K562 (cell line): ENCODE measurements at regions not wholly inside any gene's neighbourhood (a gene's known extent, or its start where the extent isn't known, plus 50 kb on each side); places are given as distances from the start of the nearest gene placed in this dataset.

Experiments used
- CTCFL ChIP-seq: IDR thresholded peaks from 2 replicates; pipeline ENCODE4 v1.6.1; 2011; ENCODE audit warnings: borderline replicate concordance, low read depth, mild to moderate bottlenecking, moderate library complexity, low read length; ENCODE audit not compliant: insufficient read depth, poor library complexity, severe bottlenecking
- KAT7 ChIP-seq: sonication (generic); formaldehyde crosslinking; IDR thresholded peaks from 2 replicates; pipeline ENCODE4 v1.8.0; 2022; ENCODE audit warnings: missing genetic modification reagents, mild to moderate bottlenecking, borderline replicate concordance
- KLF13 ChIP-seq: fragments of 450-650 bp; IDR thresholded peaks from 2 replicates; pipeline ENCODE4 v1.6.1; 2016; ENCODE audit warnings: missing genetic modification characterization, low read depth, mild to moderate bottlenecking, missing compliant biosample characterization, moderate library complexity, borderline replicate concordance
- MECOM ChIP-seq: fragments of 250-450 bp; sonication (Bioruptor Pico); IDR thresholded peaks from 2 replicates; pipeline ENCODE4 v1.8.0; 2022; ENCODE audit warnings: inconsistent platforms
- MED1 ChIP-seq: sonication (generic); formaldehyde crosslinking; IDR thresholded peaks from 2 replicates; pipeline ENCODE4 v1.8.1; 2023; ENCODE audit warnings: missing genetic modification reagents, borderline replicate concordance
- NR2F6 ChIP-seq: fragments of 450-650 bp; formaldehyde crosslinking; IDR thresholded peaks from 2 replicates; pipeline ENCODE4 v1.4.0; 2020; ENCODE audit warnings: mild to moderate bottlenecking
- NUFIP1 ChIP-seq: fragments of 450-650 bp; IDR thresholded peaks from 2 replicates; pipeline ENCODE4 v1.6.1; 2018; ENCODE audit not compliant: partially characterized antibody
- POLR2A ChIP-seq: fragments of 450-650 bp; conservative IDR thresholded peaks from 2 replicates; pipeline ENCODE4 v1.6.1; 2016
- SP1 ChIP-seq: sonication (generic); formaldehyde crosslinking; IDR thresholded peaks from 2 replicates; pipeline ENCODE4 v1.8.1; 2022; ENCODE audit warnings: mild to moderate bottlenecking, missing genetic modification reagents
- SPI1 ChIP-seq: IDR thresholded peaks from 2 replicates; pipeline ENCODE4 v1.6.1; 2011; ENCODE audit warnings: low read depth, low read length, control low read depth, borderline replicate concordance
- STAT5B ChIP-seq: fragments of 250-450 bp; sonication (Bioruptor Pico); IDR thresholded peaks from 2 replicates; pipeline ENCODE4 v1.8.0; 2021; ENCODE audit warnings: mild to moderate bottlenecking, inconsistent platforms
- XRCC3 ChIP-seq: fragments of 450-650 bp; IDR thresholded peaks from 2 replicates; pipeline ENCODE4 v1.6.1; 2017; ENCODE audit warnings: mild to moderate bottlenecking, moderate library complexity
- ZBTB1 ChIP-seq: sonication (generic); formaldehyde crosslinking; IDR thresholded peaks from 2 replicates; pipeline ENCODE4 v1.8.1; 2023; ENCODE audit warnings: missing genetic modification reagents, low read depth, mild to moderate bottlenecking, borderline replicate concordance
- ZFPM2 ChIP-seq: fragments of 250-450 bp; sonication (Bioruptor Pico); IDR thresholded peaks from 2 replicates; pipeline ENCODE4 v1.5.1; 2022; ENCODE audit warnings: mild to moderate bottlenecking
- ZNF263 ChIP-seq: sonication (generic); formaldehyde crosslinking; IDR thresholded peaks from 2 replicates; pipeline ENCODE4 v1.8.0; 2022; ENCODE audit warnings: mild to moderate bottlenecking, missing genetic modification reagents, borderline replicate concordance
- ZNF282 ChIP-seq: sonication (generic); formaldehyde crosslinking; IDR thresholded peaks from 2 replicates; pipeline ENCODE4 v1.8.1; 2023; ENCODE audit warnings: missing genetic modification reagents
- ZNF318 ChIP-seq, 2 experiments: fragments of 450-650 bp; IDR thresholded peaks; 2 replicates each; pipeline ENCODE4 v1.6.1; 2016; ENCODE audit warnings: mild to moderate bottlenecking in 2 of 2, borderline replicate concordance in 1 of 2, low read depth in 1 of 2, moderate library complexity in 1 of 2
- ZNF347 ChIP-seq: fragments of 450-650 bp; formaldehyde crosslinking; IDR thresholded peaks from 2 replicates; pipeline ENCODE4 v1.4.0; 2020; ENCODE audit warnings: low read depth, mild to moderate bottlenecking, moderate library complexity
- ZNF436 ChIP-seq: fragments of 250-450, 450-650 bp; sonication (Bioruptor Pico); formaldehyde crosslinking; IDR thresholded peaks from 2 replicates; pipeline ENCODE4 v1.7.0; 2020; ENCODE audit warnings: mild to moderate bottlenecking
- ZNF511 ChIP-seq: sonication (generic); formaldehyde crosslinking; IDR thresholded peaks from 2 replicates; pipeline ENCODE4 v1.8.0; 2022; ENCODE audit warnings: mild to moderate bottlenecking, missing genetic modification reagents
- ZNF644 ChIP-seq: fragments of 200-800 bp; sonication (Bioruptor generic); IDR thresholded peaks from 2 replicates; pipeline ENCODE4 v1.6.1; 2016; ENCODE audit warnings: low read depth, missing genetic modification characterization, missing compliant biosample characterization

GRCh38 chr18:55119434-55119833 lies 160.2 kb upstream of the CCDC68 start (continued):
- TF ChIP-seq CTCFL, result no peak
- TF ChIP-seq SP1 (CRISPR knock-in tag), result no peak
- TF ChIP-seq ZNF318 (IDR thresholded peaks at IDR 0.05; ENCODE audit: borderline replicate concordance in 1 of 2, low read depth in 1 of 2), result no peak
- no peak for TF ChIP-seq ZNF282 (CRISPR knock-in tag)
- no peak for TF ChIP-seq XRCC3
- TF ChIP-seq ZNF511 (CRISPR knock-in tag), result no peak
- TF ChIP-seq NUFIP1, result no peak
- no peak for TF ChIP-seq ZNF436 (CRISPR knock-in tag)
- TF ChIP-seq ZNF644, result 0 out of 2 replicates have a peak, but pooled peaks have one; percentile 45
- TF ChIP-seq ZBTB1 (CRISPR knock-in tag), result no peak
- no peak for TF ChIP-seq KAT7 (CRISPR knock-in tag)
- TF ChIP-seq SPI1, result no peak
- TF ChIP-seq STAT5B (CRISPR knock-in tag), result no peak
- TF ChIP-seq MED1, result no peak
- TF ChIP-seq ZNF347 (CRISPR knock-in tag), result no peak
- no peak for TF ChIP-seq MECOM (CRISPR knock-in tag)
- TF ChIP-seq KLF13 (tag), result no peak
- TF ChIP-seq ZNF263 (CRISPR knock-in tag), result no peak
- TF ChIP-seq POLR2A, result no peak
- TF ChIP-seq ZFPM2 (CRISPR knock-in tag), result no peak
- TF ChIP-seq NR2F6 (CRISPR knock-in tag), result no peak
